Cardiac septum (tissue), 1 donor: ENCODE measurements at regions not wholly inside any gene's neighbourhood (a gene's known extent, or its start where the extent isn't known, plus 50 kb on each side); places are given as distances from the start of the nearest gene placed in this dataset. TPM values are rescaled to one million over a fixed set of nuclear protein-coding genes. Genes with fewer than 3 reads are reported as not detected.

Experiments used
- DNase-seq: peaks from one replicate; pipeline ENCODE4 v3.0.0-alpha.2; 2020; ENCODE audit warnings: low spot score
- intact Hi-C: fragments of 100-400 bp; cut with DNase I; formaldehyde crosslinking; loops from one replicate; pipeline ENCODE4 v1.14.0; 2022
- microRNA-seq: library from miRNA; unstranded; fragments of <30 nt; microRNA quantifications from one replicate; pipeline ENCODE4 v1.2.0, GENCODE V29; 2020
- donor health status: DM: no; HTN: no; CAD: no.

DNA sequence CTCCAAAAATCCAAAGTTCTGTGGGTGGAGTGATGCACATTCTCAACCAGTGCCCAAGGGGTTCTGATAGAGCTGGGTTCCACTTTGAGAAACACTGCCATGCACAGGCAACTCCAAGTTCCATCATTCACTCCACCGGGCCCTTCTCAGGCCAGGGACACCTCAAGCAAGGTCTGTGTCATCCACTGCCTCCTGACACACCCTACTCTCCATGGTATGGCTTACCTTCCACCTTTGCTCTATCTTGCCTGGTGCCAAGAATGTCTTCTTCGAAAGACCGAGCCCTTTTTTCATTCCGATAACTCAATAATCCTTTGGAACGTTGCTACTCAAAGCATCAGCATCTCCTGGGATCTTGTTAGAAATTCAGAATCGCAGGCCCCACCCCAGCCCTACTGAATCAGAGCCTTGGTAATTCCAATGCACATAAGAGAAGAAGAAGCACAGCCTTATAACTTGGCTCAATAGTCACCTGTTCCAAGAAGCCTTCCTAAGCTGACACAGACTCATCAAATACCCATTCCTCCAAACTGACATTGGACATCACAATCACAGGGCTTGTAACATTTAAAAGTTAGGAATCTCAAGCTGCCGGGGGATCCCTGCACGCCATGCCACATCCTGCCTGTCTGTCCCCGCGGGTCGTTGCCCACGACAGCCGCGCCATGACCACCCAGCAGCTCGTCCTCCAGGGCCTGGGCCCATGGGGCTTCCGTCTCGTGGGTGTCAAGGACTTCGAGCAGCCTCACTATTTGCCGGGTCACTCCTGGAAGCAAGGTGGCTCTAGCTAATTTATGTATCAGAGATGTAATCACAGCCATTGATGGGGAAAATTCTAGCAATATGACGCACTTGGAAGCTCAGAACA, 66.4 kb downstream of the VCPKMT start:
- DNase-seq, result no peak
- intact Hi-C loops, result loop anchor here (5.0 kb wide), 1 partner anchor 48 kb away; no protein-coding TSS in a partner anchor

GRCh38 chr14:50051106-50051505, 65.3 kb downstream of the VCPKMT start:
- DNase-seq, result no peak
- intact Hi-C loops, result no loop called here

GRCh38 chr14:50051706-50052105, 64.7 kb downstream of the VCPKMT start:
- intact Hi-C loops, result no loop called here

DNA sequence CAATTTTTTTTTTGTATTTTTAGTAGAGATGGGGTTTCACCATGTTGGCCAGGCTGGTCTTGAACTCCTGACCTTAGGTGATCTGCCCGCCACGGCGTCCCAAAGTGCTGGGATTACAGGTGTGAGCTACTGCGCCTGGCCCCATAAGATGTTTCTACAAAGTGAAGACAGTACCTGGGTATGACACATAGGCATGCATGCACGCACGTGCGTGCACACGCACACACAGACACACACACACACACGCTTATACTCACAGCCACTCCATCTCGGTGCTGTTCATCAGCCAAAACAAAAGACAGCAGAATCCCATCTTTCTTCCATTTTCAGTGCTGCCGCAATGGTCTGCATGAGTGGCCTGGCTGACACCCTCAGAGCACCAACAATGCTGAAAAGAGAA, 63.9 kb downstream of the VCPKMT start:
- intact Hi-C loops, result no loop called here
- peak; percentile 54 for DNase-seq

More at GRCh38 chr14:50051706-50052105, 64.7 kb downstream of the VCPKMT start:
- no peak for DNase-seq

GRCh38 chr14:50053935-50054334, 62.4 kb downstream of the VCPKMT start:
- peak; percentile 6 for DNase-seq
- intact Hi-C loops, result no loop called here

- peak; percentile 74 for DNase-seq
- intact Hi-C loops, result no loop called here
These were observed 60.7 kb downstream of the VCPKMT start for GRCh38 chr14:50055461-50056228.

DNA sequence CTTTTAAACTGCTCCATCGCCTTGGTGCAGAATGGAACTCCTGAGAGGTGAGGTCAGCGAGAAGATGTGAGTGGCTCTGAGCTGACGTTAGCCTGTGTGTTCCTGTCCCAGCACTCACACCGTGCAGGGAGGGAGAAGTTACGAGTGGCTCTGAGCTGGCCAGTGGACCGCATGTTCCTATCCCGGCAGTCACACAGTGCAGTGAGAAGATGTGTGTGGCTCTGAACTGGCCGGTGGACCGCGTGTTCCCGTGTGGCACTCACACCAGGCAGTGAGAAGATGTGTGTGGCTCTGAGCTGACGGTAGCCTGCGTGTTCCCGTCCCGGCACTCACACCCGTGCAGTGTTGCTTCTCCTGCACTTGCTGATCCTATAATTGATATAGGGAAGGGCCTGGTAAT, 59.9 kb downstream of the VCPKMT start:
- peak; percentile 66 for DNase-seq
- intact Hi-C loops, result no loop called here

DNA sequence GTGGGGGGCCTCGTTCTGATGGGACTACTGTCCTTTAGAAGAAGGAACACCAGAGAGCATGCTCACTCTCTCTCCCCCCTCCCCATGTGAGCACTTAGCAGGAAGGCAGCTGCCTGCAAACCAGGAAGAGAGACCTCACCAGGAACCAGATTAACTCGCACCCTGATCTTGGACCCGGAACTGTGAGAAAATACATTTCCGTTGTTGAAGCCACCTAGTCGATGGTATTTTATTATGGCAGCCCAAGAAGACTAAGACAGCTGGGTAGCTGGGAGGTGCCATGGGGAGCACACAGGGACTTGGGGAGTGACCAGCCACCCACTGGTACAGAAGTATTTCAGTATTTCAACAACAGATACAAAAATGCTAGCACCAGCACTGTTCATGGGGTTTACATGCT, 59.0 kb downstream of the VCPKMT start:
- peak; percentile 57 for DNase-seq
- intact Hi-C loops, result no loop called here

DNA sequence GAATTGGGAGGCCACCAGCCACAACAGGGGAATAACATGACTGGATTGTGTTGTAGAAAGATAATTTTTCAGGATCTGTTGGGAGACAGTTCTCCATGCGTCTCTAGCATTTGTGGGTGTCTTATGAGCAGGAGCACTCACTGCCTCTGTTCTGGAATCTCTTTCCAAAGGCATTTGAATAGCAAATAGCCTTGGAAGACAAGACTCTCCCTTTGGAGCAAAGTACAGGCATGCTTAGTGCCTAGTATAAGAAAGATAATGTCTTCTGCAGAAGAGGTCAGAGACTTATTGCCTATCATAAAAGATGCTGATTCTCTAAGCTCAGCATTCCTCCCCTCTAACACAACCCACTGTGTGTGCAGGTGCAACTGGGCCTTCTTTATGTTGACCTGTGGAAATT, 58.3 kb downstream of the VCPKMT start:
- DNase-seq, result peak; percentile 33
- intact Hi-C loops, result no loop called here

Small RNA genes in the stretch of these regions (microRNA-seq; reads per million reads assigned to microRNA genes)
- not detected for gene MIR6076
